ENCODE measurements at regions not wholly inside any gene's neighbourhood (a gene's known extent, or its start where the extent isn't known, plus 50 kb on each side); places are given as distances from the start of the nearest gene placed in this dataset.
"Not testable (repeated sequence)": the region's sequence is repeated elsewhere in the genome, so short reads cannot be mapped to it uniquely, and the experiment has no call there.

DNA sequence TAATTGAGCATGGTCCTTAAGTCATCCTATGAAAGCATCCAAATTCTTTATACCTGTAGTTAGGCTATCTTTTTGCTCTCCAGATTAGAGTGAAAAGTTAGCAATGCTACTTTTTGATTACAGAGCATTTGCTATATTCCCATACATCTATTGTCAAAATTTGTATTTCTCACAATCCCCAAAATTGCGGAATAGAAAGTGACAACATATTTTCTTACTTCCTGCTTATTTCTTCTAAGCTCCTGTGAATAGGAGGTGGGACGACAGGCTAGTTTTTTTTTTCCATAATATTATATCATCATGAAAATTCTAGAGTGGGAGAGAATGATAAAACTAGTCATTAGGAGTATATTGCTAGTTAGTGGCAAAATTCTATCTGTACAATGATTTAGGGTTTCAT, 264.0 kb upstream of the DPYD start:
- DNase-seq, result no peak

- DNase-seq, result no peak
These were observed 260.4 kb upstream of the DPYD start for GRCh38 chr1:98181036-98181764.

DNA sequence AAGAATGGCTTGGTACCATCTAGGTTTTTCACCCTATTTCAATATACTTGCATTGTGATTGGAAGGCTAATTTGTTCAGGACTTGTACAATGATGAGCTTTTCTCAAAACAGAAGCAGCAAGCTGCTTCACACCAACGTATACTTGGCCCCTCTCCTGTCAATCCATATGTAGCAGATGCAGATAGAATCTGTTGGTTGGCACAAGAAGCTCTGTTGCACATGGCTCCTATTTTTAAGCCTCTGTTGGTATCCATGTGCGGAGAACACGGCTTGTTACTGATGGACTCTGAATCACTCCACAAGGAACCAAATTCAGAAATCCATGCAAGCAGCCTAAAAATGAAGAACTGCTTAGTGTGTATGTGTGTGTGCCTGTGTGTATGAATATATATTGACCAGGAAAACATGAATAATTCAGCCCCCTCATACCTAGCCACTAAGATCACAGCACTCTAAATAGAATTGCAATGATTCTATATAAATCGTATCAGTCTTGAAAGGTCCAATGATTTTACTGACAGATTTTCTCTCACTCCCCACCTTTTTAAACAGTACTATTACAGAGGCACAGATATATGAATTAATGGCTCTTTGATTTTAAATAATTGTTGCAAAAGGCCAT, 258.4 kb upstream of the DPYD start:
- no peak for DNase-seq

DNA sequence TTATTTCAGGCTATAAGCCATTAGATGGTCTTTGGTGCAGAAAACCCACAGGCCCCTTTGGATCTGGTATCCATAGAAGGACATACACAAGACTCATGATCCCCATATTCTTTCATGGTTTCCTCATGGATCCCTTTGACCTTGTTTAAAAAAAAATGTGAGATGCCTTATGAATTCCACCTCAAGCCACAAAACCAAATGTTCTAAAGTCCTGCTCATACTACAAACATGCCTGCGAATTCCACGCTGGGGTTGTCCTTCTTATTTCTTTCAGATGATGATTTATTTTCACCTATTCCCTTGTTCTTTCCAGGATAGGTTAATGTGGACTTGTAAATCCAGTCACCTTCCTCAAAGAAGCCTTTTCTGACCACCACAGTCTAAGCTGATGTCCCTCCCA, 256.9 kb upstream of the DPYD start:
- DNase-seq, result no peak

DNA sequence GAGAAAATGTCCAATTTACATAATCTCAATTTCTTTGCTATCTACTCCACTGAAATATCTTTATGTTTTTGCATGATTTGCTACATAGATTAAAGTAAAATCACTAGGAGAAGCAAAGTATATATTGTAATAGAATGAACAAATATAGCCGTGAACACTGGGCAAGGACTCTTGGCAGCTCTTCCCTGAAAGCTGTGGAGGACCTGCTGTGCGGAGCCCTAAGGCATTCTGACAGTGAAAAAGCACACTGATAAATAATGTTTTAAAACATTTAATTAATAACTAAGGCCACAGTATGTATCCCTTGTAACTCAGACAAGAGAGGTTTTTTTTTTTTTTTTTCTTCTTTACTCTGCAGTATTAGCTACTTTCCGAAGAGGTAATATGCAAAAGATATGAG, 256.1 kb upstream of the DPYD start:
- DNase-seq, result no peak

- DNase-seq, result no peak
These were observed 255.6 kb upstream of the DPYD start for GRCh38 chr1:98176414-98176813.

GRCh38 chr1:98172578-98172977, 251.7 kb upstream of the DPYD start:
- DNase-seq, result no peak

DNA sequence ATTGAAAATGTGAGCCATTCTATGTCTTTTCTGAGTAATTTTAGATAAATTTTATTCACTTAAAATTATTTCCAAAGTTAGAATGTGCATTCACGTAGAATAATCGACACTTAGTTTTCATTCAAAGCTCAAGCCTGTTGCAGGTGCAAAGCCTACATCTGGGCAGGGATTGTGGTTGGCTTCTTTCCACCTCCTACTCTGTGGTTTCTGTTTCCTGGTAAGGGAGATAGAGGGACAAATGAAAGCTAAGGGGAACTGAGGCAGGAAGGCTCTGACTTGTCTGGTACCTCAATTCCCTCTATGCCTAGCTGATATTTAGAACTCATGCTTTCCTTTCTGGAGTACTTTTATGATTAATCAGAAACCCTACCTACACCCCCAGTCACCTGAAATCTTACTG, 251.2 kb upstream of the DPYD start:
- DNase-seq, result no peak

DNA sequence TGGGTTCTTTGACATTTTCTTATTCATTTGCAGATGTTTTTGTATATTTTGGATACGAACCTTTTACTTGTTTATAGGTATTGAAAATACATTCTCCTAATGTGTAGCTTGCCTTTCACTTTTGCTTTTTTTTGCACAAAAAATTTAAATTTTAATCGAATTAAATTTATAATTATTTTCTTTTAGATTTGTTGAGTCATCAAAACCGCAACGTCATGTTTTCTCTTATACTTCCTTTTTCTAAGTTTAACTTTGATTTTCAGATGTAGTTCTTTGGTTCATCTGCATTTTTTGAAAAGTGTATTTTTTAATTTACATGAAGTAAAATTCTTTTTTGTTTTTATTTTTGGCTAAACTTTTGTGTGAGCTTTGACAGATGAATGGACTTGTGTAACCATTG, 243.7 kb upstream of the DPYD start:
- DNase-seq, result no peak

DNA sequence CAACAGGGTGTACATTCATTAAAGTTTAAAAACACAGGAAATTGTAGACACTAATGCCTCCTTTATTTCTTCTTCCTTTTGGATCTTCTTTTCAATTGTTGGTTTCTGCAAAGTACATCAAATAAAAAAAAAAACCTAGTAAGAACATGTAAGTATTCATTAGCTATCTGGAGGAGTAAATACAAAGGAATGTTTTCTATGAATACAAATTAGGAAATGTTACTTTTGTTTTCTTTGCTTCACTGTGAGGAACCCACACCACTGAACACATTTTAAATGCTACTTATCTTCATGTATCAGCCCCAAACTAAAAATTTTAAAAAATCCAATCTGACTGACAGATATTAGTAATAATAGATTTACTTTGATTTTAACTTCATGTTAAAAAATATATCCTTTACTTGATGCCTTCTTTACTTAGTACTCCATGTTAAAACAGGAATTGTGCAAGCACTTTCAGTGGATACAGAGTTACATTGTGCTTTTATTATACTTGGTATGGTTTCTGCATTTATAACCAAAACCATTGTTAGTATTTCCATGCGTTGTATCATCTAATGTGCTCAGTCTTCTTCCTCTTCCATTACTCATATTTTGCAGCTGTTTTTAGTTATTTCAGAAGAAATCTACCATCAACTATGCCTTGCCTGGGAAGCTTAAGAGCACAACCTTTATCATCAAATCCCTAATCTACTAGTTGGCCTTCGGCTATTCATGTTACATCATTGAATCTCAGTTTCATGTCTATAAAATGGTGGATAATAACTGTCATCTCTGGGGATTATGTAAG, 236.9 kb upstream of the DPYD start:
- DNase-seq, result no peak

DNA sequence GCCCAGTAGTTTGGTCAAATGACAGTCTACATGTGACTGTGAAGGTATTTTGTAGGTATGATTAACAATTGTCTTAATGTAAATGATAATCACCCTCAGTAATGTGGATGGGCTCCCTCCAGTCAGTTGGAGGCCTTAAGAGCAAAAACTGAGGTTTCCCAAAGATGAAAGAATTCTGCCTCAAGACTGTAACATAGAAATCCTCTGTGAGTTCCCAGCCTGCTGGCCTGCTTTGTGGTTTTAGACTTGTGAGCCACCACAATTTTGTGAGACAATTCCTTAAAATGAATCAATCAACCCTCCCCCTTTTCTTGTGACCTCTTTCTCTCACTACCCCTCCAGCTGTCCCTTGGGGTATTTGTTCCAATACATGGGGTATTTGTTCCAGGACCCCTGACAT, 226.4 kb upstream of the DPYD start:
- no peak for DNase-seq

DNA sequence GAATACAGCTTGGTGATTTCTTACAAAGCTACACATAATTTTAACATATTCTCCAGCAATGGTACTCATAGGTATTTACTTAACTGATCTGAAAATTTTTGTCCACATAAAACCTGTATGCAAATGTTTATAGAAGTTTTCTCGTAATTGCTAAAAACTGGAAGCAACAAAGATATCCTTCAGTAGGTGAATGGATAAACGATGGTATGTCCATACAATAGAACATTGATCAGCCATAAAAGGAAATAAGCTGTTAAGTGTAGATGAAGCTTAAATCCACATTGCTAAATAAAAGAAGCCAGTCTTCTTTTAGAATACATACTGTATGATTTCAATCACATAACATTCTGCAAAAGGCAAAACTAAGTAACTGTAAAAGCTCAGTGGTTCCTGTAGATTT, 224.8 kb upstream of the DPYD start:
- DNase-seq, result no peak

- no peak for DNase-seq
These were observed 222.6 kb upstream of the DPYD start for GRCh38 chr1:98143403-98143802.

GRCh38 chr1:98133131-98133530, 212.3 kb upstream of the DPYD start:
- DNase-seq, result no peak

DNA sequence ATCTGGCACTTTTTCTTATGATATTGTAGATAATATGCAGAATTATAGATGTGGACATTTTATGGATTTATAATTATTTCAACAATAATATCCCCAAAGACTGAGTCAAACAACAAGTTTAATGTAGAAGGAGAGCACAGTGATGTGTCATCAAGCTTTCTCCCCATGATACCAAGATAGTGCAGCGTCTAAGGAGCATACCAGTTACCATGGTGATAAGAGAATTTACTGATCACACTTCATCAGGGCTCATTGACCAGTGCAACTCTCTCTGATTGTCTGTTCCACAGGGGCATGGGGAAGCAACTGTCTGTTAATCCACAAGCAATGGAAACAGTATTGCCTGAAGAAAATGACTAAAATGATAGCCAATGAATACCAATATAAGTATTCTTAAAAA, 209.6 kb upstream of the DPYD start:
- no peak for DNase-seq

DNA sequence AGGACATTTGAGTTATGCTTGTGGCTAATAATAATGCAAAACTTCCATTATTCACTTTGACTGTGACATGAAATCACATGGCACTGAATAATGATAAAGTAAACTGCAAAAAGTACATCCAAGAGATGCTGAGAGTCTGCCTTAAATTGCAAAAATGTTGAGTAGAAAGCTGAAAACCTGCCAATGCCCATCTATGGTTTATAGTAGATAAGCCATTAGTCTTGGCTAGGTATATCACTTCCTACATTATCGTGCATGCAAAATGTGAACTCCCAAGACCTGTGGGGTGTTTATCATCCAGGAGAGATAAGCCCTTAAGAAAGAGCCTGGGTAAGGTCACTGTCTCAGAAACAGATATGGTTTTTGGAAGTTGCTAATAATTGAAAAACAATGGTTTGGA, 208.7 kb upstream of the DPYD start:
- no peak for DNase-seq

- DNase-seq, result no peak
These were observed 205.9 kb upstream of the DPYD start for GRCh38 chr1:98126740-98127139.

- DNase-seq, result no peak
These were observed 200.8 kb upstream of the DPYD start for GRCh38 chr1:98121646-98122045.

- DNase-seq, result peak; percentile 78
These were observed 199.0 kb upstream of the DPYD start for GRCh38 chr1:98119796-98120195.

GRCh38 chr1:98113811-98114210, 193.0 kb upstream of the DPYD start:
- DNase-seq, result no peak

DNA sequence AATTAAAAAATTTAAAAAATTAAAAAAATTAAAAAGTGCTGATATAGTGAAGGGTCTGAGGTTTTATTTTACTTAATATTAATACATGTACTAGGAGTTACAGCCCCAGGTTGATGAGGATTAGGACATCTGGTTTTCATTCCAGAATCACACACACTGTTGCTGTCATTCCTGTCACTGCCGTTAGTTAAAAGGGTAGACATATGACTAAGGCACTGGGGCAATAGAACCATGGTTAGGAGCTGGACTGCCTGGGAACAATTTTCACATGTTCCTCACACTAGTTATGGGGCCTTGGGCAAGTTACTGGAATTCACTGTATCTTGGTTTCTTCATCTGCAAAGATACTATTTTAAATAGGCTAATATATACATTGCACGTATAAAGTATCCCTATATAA, 191.8 kb upstream of the DPYD start:
- no peak for DNase-seq

DNA sequence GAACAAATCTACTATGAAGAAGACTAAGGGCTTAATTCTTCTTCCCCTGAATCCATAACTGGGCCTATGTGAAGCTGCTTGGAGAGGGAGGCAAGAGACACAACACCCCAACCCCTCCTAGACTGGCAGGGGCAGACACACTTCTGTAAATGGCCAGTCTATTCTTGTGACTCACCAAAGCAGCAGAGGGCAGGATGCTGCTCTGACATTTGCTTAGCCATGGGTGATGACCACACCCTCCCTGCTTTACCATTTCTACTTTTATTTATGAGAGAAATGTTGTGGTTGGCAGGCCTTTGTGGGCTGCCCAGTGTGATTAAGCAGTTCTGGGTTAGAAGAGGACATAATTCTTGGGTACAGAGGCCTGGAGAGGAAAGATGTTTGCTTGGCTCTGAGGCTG, 189.8 kb upstream of the DPYD start:
- DNase-seq, result no peak

- DNase-seq, result not testable (repeated sequence)
These were observed 187.5 kb upstream of the DPYD start for GRCh38 chr1:98108378-98108777.

DNA sequence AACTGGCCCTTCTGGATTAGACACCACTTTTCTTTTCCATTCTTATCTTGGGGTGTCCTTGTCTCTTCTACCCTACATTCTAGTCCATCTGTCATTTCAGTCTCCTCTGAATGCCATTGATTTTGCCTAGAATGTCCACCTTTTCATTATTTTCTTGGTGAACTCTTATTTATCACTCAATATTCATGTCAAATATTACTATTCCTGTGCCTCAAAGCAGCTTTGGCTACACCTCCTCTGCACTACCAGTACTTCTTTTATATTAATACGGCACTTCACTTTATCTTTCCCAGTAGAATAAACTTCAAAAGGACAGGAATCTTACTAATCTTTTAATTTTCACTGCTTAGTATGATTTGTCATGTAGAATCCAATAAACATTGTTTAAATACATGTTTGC, 186.4 kb upstream of the DPYD start:
- no peak for DNase-seq
